Stimulated activated memory B cell treated with anti-CD40 and anti-IgM and Interleukin-4, amounts not matched to agents 10 μg/mL and 1 μg/mL and 100 μg/mL, for 72 hours (primary cell): ENCODE measurements at regions not wholly inside any gene's neighbourhood (a gene's known extent, or its start where the extent isn't known, plus 50 kb on each side); places are given as distances from the start of the nearest gene placed in this dataset.
"Not testable (repeated sequence)": the region's sequence is repeated elsewhere in the genome, so short reads cannot be mapped to it uniquely, and the experiment has no call there.

ENCODE experiments used
- ATAC-seq: fragments of 150-1000 bp; cut with Tn5 transposase; 2 replicates; pipeline ENCODE4 v1.10.0; 2021
- H3K27ac Mint-ChIP-seq: one replicate; pipeline ENCODE4 v1.8.0; 2022; ENCODE audit warnings: mild to moderate bottlenecking, mixed read lengths
- H3K27me3 Mint-ChIP-seq: one replicate; pipeline ENCODE4 v1.8.0; 2022; ENCODE audit warnings: mixed read lengths
- H3K36me3 Mint-ChIP-seq: one replicate; pipeline ENCODE4 v1.8.0; 2022; ENCODE audit warnings: mixed read lengths
- H3K4me1 Mint-ChIP-seq: one replicate; pipeline ENCODE4 v1.8.0; 2022; ENCODE audit warnings: mixed read lengths
- H3K4me3 Mint-ChIP-seq: one replicate; pipeline ENCODE4 v1.8.0; 2022; ENCODE audit warnings: mild to moderate bottlenecking, moderate library complexity, mixed read lengths
- H3K9me3 Mint-ChIP-seq: one replicate; pipeline ENCODE4 v1.8.0; 2022; ENCODE audit warnings: mixed read lengths

DNA sequence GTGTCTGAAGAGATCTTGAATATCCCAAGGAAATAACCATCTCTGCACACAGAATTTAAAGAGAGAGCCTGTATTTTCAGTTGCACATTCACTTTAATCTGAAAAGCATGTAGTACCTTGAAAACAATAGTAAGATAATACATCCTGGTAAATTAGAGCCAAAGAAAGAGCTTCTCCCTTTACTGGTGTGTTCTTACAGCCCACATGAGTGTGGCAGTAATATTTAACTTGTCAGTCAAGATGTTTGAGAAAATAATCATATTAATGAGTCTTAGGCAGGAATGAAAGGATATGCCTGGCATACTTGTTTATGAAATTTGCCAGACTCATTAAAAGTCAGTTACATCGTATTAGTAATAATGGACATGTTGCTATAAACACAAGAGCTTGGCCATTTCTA is 908.4 kb upstream of the ADGRL4 start:
- no peak for ATAC-seq

DNA sequence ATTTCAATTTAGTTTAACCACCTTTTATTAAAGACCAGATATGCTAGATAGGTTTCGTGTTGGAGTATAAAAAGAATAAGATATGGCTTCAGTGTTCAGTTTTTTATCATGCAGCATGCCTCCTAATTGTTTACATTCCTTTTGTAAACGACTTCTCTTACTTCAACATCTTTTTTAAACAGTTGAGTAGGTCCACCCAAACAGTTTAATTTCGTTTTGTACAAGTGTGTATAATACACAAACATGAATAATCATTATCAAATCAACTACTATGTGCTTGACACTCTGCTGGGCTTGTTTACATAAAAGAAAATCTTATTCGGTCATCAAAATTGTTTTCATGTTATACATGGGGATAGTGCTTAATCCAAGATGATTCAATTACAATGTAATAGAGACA is 906.3 kb upstream of the ADGRL4 start:
- Mint-ChIP-seq H3K36me3 (no peaks in the 10 kb centered on the region), H3K27me3 (peaks cover 7% of the 10 kb centered on the region), H3K4me3 (no peak overlapping the region), H3K9me3 (peaks cover 4% of the 10 kb centered on the region), H3K27ac (no peak overlapping the region), H3K4me1 (no peaks in the 10 kb centered on the region)
- ATAC-seq: no peak

More for the DNA sequence above, 908.4 kb upstream of the ADGRL4 start:
- no peaks in the 10 kb centered on the region for H3K4me1 Mint-ChIP-seq
- H3K9me3 Mint-ChIP-seq: peaks cover 4% of the 10 kb centered on the region
- no peaks in the 10 kb centered on the region for H3K36me3 Mint-ChIP-seq
- peaks cover 7% of the 10 kb centered on the region for H3K27me3 Mint-ChIP-seq
- no peak overlapping the region for H3K4me3 Mint-ChIP-seq
- H3K27ac Mint-ChIP-seq: no peak overlapping the region

DNA sequence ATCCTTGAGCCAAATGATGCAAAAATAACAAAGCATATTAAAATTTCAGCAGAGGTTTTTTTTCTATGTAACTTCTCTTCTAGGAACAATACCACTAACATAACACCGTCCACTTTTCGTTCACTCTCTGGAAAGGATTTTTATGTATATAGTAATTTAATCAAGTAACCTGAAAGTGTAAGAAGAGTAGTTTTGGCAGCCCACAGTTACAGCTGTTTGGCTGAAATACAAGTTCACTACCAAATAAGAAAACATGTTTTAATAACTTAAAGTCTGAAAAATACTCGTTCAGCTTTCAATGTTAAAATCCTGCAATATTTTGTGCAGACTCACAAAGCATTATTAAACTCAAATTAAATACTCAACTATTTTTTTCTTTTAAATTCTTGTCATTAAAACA is 896.8 kb upstream of the ADGRL4 start:
- Mint-ChIP-seq H3K4me1 (no peaks in the 10 kb centered on the region), H3K27me3 (no peaks in the 10 kb centered on the region), H3K4me3 (no peak overlapping the region), H3K27ac (no peak overlapping the region), H3K9me3 (peaks cover 3% of the 10 kb centered on the region), H3K36me3 (no peaks in the 10 kb centered on the region)
- no peak for ATAC-seq

DNA sequence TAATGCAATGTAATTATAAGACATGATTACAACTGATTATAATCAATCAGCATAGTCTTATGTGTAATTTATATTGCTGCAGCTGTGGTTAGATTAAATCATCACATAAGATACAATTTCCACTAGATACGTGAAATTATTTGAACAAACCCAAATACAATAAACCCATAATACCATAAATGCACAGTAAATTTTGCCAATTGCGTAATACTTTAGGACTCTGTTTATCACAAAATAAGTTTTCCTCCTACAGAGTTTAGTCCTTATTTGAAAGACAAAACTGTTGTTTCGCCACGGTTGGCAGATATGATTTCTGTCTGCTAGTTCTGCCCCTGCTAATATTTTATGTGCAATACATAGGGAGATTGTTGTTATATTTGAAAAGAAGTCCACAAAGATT is 895.9 kb upstream of the ADGRL4 start:
- no peaks in the 10 kb centered on the region for H3K4me1 Mint-ChIP-seq
- ATAC-seq: no peak
- no peak overlapping the region for H3K27ac Mint-ChIP-seq
- H3K9me3 Mint-ChIP-seq: peaks cover 3% of the 10 kb centered on the region
- no peaks in the 10 kb centered on the region for H3K27me3 Mint-ChIP-seq
- no peaks in the 10 kb centered on the region for H3K36me3 Mint-ChIP-seq
- no peak overlapping the region for H3K4me3 Mint-ChIP-seq

DNA sequence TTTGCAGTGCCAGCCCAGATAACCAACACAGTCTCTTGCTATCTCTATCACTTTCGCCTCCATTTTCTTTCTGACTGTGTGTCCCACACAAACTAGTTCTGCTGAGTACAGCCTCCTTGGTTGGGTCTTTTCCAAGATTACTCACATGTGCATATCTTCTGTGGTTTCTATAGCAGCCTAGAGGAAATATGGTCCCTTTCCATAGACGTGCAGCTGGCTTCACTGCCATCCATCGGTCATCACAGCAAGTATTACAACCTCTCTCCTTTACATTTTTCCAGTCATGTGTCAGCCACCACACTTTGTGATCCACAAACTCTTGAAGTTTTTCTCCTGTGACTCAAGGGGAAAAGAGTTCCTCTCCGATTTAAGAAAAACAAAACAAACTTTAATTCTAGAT is 893.4 kb upstream of the ADGRL4 start:
- Mint-ChIP-seq H3K4me1 (no peaks in the 10 kb centered on the region), H3K27me3 (no peaks in the 10 kb centered on the region), H3K9me3 (no peaks in the 10 kb centered on the region), H3K36me3 (no peaks in the 10 kb centered on the region), H3K27ac (no peak overlapping the region), H3K4me3 (no peak overlapping the region)
- ATAC-seq: no peak

DNA sequence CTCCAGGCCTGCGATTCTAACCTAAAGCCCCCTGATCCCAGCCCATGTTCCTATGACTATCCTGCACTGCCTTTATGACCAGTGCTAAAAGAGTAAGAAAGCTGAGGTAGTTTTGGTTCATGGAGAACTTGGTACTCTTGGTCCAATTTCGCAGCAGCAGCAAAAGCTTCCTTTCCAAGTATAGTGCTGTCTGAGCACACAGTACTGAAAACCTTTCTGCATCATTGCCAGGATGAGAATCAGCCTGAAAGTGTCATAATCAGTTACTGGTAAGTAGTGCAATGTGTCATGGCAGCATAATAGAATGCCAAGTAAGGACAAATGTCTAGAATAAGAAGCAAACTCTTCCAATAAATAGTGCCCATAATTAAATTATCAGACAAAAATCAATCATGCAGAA is 889.6 kb upstream of the ADGRL4 start:
- ATAC-seq: no peak
- H3K4me1 Mint-ChIP-seq: no peaks in the 10 kb centered on the region
- H3K27ac Mint-ChIP-seq: no peak overlapping the region
- H3K4me3 Mint-ChIP-seq: no peak overlapping the region
- peaks cover 5% of the 10 kb centered on the region for H3K9me3 Mint-ChIP-seq
- no peaks in the 10 kb centered on the region for H3K36me3 Mint-ChIP-seq
- no peaks in the 10 kb centered on the region for H3K27me3 Mint-ChIP-seq

DNA sequence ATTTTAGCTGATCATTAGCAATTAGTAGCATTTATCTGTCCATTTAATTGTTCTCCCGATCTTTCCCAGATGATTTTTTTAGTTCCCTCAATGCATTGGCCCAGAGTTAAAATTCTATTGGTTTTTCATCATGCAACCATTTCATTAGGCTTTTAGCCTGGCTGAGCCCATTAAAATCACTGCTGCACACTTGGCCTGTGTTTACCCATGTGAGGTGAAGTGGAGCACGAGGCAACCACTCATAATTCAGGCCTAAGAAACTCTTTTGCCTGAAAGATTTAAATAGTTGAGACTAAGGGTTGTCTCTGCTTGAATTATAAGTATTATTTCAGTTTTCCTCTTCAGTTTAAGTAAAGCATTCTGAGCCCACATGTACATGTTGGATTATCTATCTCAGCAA is 889.0 kb upstream of the ADGRL4 start:
- Mint-ChIP-seq H3K9me3 (peaks cover 5% of the 10 kb centered on the region), H3K4me3 (no peak overlapping the region)

DNA sequence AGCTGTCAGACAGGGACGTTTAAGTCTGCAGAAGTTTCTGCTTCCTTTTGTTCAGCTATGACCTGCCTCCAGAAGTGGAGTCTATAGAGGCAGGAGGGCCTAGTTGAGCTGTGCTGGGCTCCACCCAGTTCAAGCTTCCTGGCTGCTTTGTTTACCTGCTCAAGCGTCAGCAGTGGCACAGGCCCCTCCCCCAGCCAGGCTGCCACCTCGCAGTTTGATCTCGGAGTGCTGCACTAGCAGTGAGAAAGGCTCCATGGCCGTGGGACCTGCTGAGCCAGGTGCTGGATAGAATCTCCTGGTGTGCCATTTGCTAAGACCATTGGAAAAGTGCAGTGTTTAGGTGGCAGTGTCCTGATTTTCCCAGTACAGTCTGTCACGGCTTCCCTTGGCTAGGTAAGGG is 887.6 kb upstream of the ADGRL4 start:
- not testable (repeated sequence) for H3K27me3 Mint-ChIP-seq, ATAC-seq, H3K9me3 Mint-ChIP-seq, H3K4me3 Mint-ChIP-seq, H3K36me3 Mint-ChIP-seq, H3K27ac Mint-ChIP-seq, H3K4me1 Mint-ChIP-seq

More for the DNA sequence above, 889.0 kb upstream of the ADGRL4 start:
- no peaks in the 10 kb centered on the region for H3K27me3 Mint-ChIP-seq
- no peaks in the 10 kb centered on the region for H3K4me1 Mint-ChIP-seq
- no peak for ATAC-seq
- H3K27ac Mint-ChIP-seq: no peak overlapping the region
- H3K36me3 Mint-ChIP-seq: no peaks in the 10 kb centered on the region

DNA sequence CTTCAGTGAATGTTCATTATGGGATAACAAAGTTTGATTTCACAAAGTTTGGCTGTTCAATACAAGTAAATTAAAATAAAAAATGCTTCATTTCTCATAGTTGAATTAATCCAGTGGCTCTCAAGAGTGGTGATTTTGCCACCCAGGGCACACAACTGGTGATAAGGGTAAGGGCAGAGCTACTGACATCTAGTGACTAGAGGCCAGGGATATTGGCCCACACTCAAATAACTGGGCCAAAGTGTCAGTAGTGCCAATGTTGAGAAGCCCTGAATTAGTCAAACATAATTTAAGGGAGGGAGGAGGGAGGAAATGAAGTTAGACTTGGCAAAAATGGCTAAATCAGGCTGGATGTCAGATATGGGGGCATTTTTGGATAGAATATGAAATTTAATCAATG is 880.5 kb upstream of the ADGRL4 start:
- H3K36me3 Mint-ChIP-seq: no peaks in the 10 kb centered on the region
- H3K4me3 Mint-ChIP-seq: no peak overlapping the region
- H3K27ac Mint-ChIP-seq: no peak overlapping the region
- peaks cover 14% of the 10 kb centered on the region for H3K9me3 Mint-ChIP-seq
- no peaks in the 10 kb centered on the region for H3K27me3 Mint-ChIP-seq
- no peak for ATAC-seq
- H3K4me1 Mint-ChIP-seq: no peaks in the 10 kb centered on the region

DNA sequence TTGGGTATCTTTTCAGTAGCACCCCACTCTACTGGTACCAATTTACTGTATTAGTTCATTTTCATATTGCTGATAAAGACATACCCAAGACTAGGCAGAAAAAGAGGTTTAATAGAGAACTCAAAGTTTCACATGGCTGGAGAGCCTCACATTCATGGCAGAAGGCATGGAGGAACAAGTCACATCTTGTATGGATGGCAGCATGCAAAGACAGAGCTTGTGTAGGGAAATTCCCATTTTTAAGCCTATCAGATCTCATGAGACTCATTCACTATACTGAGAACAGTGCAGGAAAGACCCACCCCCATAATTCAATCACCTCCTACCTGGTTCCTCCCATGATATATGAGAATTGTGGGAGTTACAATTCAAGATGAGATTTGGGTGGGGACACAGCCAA is 878.6 kb upstream of the ADGRL4 start:
- ATAC-seq: no peak
- no peak overlapping the region for H3K27ac Mint-ChIP-seq
- H3K27me3 Mint-ChIP-seq: no peaks in the 10 kb centered on the region
- H3K4me1 Mint-ChIP-seq: no peaks in the 10 kb centered on the region
- no peak overlapping the region for H3K4me3 Mint-ChIP-seq
- H3K9me3 Mint-ChIP-seq: peaks cover 14% of the 10 kb centered on the region
- H3K36me3 Mint-ChIP-seq: no peaks in the 10 kb centered on the region

DNA sequence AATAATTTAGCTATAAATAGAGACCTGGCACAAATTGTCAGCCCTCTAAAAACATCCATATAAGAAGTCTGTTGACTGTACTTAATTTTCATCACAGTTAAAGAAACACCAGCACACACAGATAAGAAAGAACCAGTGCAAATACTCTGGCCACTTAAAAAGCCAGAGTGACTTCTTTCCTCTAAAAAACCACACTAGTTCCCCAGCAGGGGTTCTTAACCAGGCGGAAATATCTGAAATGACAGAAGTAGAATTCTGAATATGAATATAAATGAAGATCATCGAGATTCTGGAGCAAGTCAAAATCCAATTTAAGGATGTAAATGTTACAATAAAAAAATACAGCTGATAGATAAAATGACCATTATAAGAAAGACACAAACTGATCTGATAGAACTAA is 870.6 kb upstream of the ADGRL4 start:
- H3K4me3 Mint-ChIP-seq: no peak overlapping the region
- ATAC-seq: no peak
- no peak overlapping the region for H3K27ac Mint-ChIP-seq
- H3K27me3 Mint-ChIP-seq: no peaks in the 10 kb centered on the region
- no peaks in the 10 kb centered on the region for H3K36me3 Mint-ChIP-seq
- H3K4me1 Mint-ChIP-seq: no peaks in the 10 kb centered on the region
- peaks cover 11% of the 10 kb centered on the region for H3K9me3 Mint-ChIP-seq

DNA sequence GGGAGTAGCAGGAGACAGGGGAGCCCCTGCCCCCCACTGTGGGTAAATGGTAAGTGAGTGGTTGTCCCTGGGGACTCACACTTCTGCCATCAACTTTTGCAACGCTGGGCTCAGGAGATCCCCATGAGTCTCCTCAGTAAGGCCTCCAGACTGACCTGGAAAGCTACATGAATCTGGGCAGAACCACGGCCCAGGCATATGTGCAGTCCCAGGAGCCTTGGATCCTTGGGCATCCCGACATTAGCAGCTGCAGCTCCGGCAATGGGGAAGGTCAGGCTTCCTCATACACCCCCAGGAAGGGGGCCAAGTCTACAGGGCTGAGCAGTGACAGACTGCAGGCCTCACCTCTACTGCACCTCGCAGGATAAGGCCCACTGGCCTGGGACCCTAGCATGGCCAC is 868.7 kb upstream of the ADGRL4 start:
- Mint-ChIP-seq H3K36me3 (no peaks in the 10 kb centered on the region), H3K27me3 (no peaks in the 10 kb centered on the region), H3K27ac (no peak overlapping the region), H3K4me1 (no peaks in the 10 kb centered on the region), H3K4me3 (no peak overlapping the region), H3K9me3 (peaks cover 11% of the 10 kb centered on the region)
- ATAC-seq: no peak

DNA sequence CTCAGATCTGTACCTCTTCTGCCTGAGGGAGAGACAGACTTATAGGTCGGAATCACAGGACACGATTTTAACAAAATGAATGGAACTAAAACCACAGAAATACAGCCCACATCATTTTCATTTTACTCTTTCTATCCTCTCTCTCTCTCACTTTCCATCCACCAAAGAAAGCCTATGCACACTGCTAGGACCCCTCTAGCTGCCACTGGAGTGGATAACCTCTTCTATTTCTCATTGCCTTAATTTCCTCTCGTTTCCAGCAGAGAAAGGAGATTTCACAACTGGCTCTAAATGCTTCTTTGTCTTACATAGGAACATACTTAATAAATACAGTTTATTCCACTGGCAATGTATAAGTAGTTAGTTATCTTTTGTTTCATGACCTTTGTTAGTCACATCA is 867.8 kb upstream of the ADGRL4 start:
- no peak for ATAC-seq
- H3K9me3 Mint-ChIP-seq: peaks cover 11% of the 10 kb centered on the region
- no peak overlapping the region for H3K4me3 Mint-ChIP-seq
- no peaks in the 10 kb centered on the region for H3K4me1 Mint-ChIP-seq
- no peaks in the 10 kb centered on the region for H3K27me3 Mint-ChIP-seq
- H3K36me3 Mint-ChIP-seq: no peaks in the 10 kb centered on the region
- no peak overlapping the region for H3K27ac Mint-ChIP-seq

DNA sequence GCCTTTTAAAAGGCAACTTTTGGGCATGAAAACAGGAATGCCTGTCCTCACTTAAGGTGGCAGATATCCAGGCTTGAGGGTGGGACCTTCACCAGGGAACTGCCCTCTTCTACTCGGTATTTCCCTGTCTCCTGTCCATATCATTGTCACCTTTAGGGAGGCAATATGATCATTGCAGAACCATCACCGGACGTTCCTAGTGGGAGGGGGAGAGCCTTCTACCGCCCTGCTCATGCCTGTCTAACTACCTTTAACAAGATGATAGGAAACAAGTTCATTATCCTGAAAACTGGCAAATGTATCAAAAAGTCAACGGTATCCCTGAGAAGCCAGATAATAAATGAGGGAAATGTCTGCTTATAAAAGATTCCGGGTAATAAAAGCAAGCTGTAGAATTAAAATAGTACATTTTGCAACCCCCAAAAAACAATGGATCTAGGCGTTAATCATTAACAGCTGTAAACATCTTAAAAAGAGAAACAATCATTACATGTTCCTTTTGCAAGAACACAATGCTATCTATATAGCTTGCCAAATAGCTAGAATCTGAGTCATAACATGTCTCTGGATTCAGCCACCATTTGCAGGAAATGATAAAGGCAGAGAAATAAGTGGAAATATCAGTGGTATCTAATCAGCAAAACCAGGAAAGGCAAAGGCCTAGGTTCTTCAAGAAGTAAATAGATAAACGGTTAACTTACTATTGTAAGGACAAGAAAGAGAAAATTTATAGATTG is 852.9 kb upstream of the ADGRL4 start:
- H3K27me3 Mint-ChIP-seq: no peaks in the 10 kb centered on the region
- no peak overlapping the region for H3K27ac Mint-ChIP-seq
- no peaks in the 10 kb centered on the region for H3K4me1 Mint-ChIP-seq
- ATAC-seq: no peak
- peaks cover 4% of the 10 kb centered on the region for H3K9me3 Mint-ChIP-seq
- no peak overlapping the region for H3K4me3 Mint-ChIP-seq
- H3K36me3 Mint-ChIP-seq: no peaks in the 10 kb centered on the region

DNA sequence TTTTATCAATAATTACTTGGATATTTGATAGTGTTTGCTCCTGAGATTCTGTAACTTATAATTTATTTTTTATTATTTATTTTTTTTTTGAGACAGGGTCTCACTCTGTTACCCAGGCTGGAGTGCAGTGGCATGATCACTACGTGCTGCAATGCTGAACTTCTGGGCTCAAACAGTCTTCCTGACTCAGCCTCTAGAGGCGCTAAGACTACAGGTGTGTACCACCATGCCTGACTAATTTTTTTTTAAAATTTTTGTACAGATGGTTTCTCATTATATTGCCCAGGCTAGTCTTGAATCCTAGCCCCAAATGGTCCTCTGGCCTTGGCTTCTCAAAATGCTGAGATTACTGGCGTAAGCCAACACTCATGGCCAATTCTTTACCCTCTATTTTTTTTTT is 845.5 kb upstream of the ADGRL4 start:
- no peak for ATAC-seq
- no peaks in the 10 kb centered on the region for H3K27me3 Mint-ChIP-seq
- no peak overlapping the region for H3K27ac Mint-ChIP-seq
- H3K9me3 Mint-ChIP-seq: no peaks in the 10 kb centered on the region
- H3K36me3 Mint-ChIP-seq: no peaks in the 10 kb centered on the region
- H3K4me1 Mint-ChIP-seq: no peaks in the 10 kb centered on the region
- H3K4me3 Mint-ChIP-seq: no peak overlapping the region

DNA sequence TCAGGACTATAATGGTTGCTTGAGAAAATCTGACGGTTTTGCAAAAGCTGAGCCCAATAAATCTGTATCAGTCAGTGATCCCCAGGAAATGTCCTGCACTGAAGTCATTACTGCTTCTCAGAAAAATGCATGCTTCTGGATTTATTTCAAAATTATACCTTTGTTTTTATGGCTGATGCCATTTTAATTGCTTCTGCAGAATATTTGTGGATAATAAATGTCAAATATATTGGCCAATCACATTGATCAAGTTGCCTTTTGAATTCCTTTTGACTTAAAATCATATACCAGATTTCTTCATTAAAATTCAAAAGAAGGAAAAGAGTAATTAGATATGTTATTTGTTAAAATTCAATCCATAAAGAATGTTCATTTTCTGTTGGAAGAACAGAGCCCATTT is 842.9 kb upstream of the ADGRL4 start:
- H3K4me1 Mint-ChIP-seq: no peaks in the 10 kb centered on the region
- H3K27ac Mint-ChIP-seq: no peak overlapping the region
- no peaks in the 10 kb centered on the region for H3K36me3 Mint-ChIP-seq
- H3K9me3 Mint-ChIP-seq: no peaks in the 10 kb centered on the region
- ATAC-seq: no peak
- H3K27me3 Mint-ChIP-seq: no peaks in the 10 kb centered on the region
- H3K4me3 Mint-ChIP-seq: no peak overlapping the region

DNA sequence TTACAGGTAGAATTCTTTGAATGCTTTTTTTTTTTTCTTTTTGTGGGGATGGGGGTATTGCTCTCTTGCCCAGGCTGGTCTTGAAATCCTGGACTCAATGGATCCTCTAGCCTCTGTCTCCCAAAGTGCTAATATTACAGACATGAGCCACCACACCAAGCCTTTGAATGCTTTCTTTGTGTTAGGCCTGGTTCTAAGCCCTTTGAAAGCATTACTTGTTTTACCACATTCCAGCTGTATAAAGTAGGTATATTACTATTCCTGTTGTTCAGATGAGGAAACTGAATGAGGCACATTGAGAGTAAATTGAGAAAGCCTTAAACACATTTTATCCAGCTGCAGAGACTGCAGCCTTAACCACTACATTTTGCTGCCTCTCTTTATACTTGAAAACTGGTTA is 841.8 kb upstream of the ADGRL4 start:
- no peaks in the 10 kb centered on the region for H3K36me3 Mint-ChIP-seq
- no peaks in the 10 kb centered on the region for H3K9me3 Mint-ChIP-seq
- no peak overlapping the region for H3K4me3 Mint-ChIP-seq
- no peaks in the 10 kb centered on the region for H3K4me1 Mint-ChIP-seq
- no peaks in the 10 kb centered on the region for H3K27me3 Mint-ChIP-seq
- no peak overlapping the region for H3K27ac Mint-ChIP-seq
- ATAC-seq: no peak
